BJ (cell line): ENCODE measurements at regions not wholly inside any gene's neighbourhood (a gene's known extent, or its start where the extent isn't known, plus 50 kb on each side); places are given as distances from the start of the nearest gene placed in this dataset.
"Not testable (repeated sequence)": the region's sequence is repeated elsewhere in the genome, so short reads cannot be mapped to it uniquely, and the experiment has no call there.

Experiments used
- CTCF ChIA-PET: fragments of 350-600 bp; formaldehyde crosslinking; extraction: SDS; loops from one replicate; lab custom pipeline; 2021; ENCODE audit warnings: antibody characterized with exemption, inconsistent platforms; lab: Yijun Ruan, JAX
- POLR2A ChIA-PET: fragments of 300-600 bp; sonication (Branson Sonifier 250); formaldehyde crosslinking; extraction: SDS; loops from one replicate; lab custom pipeline; 2021; ENCODE audit warnings: antibody characterized with exemption; lab: Charles Lee
- DNase-seq: peaks from one replicate; pipeline ENCODE4 v3.0.0-alpha.2; 2011; ENCODE audit warnings: low read depth
- H3K27me3 ChIP-seq: 2 replicates; pipeline ENCODE4 v1.6.0; 2011; ENCODE audit warnings: low read length; ENCODE audit not compliant: control insufficient read depth, insufficient read depth
- H3K36me3 ChIP-seq: 2 replicates; pipeline ENCODE4 v1.5.1; 2011; ENCODE audit warnings: low read length; ENCODE audit not compliant: control insufficient read depth, insufficient read depth
- H3K4me3 ChIP-seq: 2 replicates; pipeline ENCODE4 v1.5.1; 2011; ENCODE audit warnings: low read depth, mild to moderate bottlenecking, control low read depth, low read length
- CTCF ChIP-seq: IDR thresholded peaks from 2 replicates; pipeline ENCODE4 v1.5.1; 2011; ENCODE audit warnings: low read depth, mild to moderate bottlenecking, control low read depth, inconsistent platforms, low read length, moderate library complexity; ENCODE audit not compliant: insufficient read depth

- H3K27me3 ChIP-seq, result no peaks in the 10 kb centered on the region
- CTCF ChIA-PET, result interaction anchor here (1.0 to 1.2 kb wide), 2 partner anchors 45 to 236 kb away, joined by 3 read pairs; partner anchors contain the start of gene LRIG2
- H3K4me3 ChIP-seq, result no peak overlapping the region
- POLR2A ChIA-PET, result no interaction called here
- H3K36me3 ChIP-seq, result no peaks in the 10 kb centered on the region
- TF ChIP-seq CTCF, result no peak
- DNase-seq, result no peak
Observed at GRCh38 chr1:112836642-112837041, 119.4 kb downstream of the SLC16A1 start.

GRCh38 chr1:112833806-112834205 lies 118.7 kb upstream of the PPM1J start:
- ChIA-PET CTCF (interaction anchor here (1.0 to 1.2 kb wide), 3 partner anchors 13 to 239 kb away, joined by 3 to 4 read pairs (median 4); partner anchors contain the start of gene LRIG2), POLR2A (no interaction called here)
- no peak for TF ChIP-seq CTCF
- Histone ChIP-seq H3K36me3 (no peaks in the 10 kb centered on the region), H3K4me3 (no peak overlapping the region), H3K27me3 (peaks cover under 1% of the 10 kb centered on the region; the same call in 1 of the 2 replicates)
- no peak for DNase-seq

GRCh38 chr1:112832259-112832658 lies 117.1 kb upstream of the PPM1J start:
- H3K4me3 ChIP-seq, H3K36me3 ChIP-seq, H3K27me3 ChIP-seq, DNase-seq, POLR2A ChIA-PET: not testable (repeated sequence)
- CTCF ChIA-PET, result interaction anchor here (1.4 kb wide), 1 partner anchor 116 kb away, joined by 3 read pairs; no protein-coding TSS in a partner anchor

DNA sequence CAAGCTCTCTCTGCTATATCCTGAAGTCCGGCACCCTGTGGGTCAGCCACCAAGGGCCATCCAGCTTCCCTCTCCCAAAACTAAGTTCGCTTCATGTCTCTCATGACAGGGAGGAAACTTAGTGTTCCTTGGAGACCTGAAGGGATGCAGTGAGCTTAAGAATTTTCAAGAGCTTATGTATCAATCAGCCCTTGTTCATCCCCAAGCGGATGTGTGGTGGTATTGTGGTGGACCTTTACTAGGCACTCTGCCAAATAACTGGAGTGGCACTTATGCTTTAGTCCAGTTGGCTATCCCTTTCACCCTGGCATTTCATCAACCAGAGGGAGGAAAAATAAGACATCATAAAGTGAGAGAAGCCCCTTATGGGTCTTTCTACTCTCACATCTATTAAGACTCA lies 114.6 kb upstream of the PPM1J start:
- CTCF ChIA-PET, result interaction anchor here (1.3 kb wide), 1 partner anchor 21 kb away, joined by 4 read pairs; no protein-coding TSS in a partner anchor
- POLR2A ChIA-PET, H3K36me3 ChIP-seq, H3K4me3 ChIP-seq, DNase-seq, H3K27me3 ChIP-seq: not testable (repeated sequence)

- Histone ChIP-seq H3K4me3 (no peak overlapping the region), H3K27me3 (peaks cover 1% of the 10 kb centered on the region), H3K36me3 (no peaks in the 10 kb centered on the region)
- ChIA-PET POLR2A (no interaction called here), CTCF (no interaction called here)
- no peak for DNase-seq
- no peak for TF ChIP-seq CTCF
Observed at GRCh38 chr1:112828716-112829115, 113.6 kb upstream of the PPM1J start.

DNA sequence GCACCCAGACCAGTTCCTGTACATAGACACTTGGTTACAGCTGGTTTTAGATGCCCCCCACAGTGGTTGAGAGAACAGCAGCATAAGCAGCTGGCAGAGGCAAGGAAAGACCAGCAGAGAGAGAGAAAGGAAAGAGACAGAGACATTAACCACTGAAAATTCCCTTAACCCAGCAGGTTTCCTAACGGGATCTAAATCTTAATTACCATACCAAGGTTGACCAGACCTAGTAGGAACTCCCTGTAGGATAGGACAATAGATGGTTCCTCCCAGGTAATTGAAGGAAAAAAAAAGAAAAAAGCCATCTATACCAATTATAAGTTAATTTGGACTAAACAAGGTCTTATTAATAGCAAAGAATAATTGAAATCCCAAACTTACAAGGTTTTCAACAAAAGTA lies 112.3 kb upstream of the PPM1J start:
- POLR2A ChIA-PET, CTCF ChIA-PET, H3K27me3 ChIP-seq, DNase-seq, H3K4me3 ChIP-seq, H3K36me3 ChIP-seq: not testable (repeated sequence)

- ChIA-PET POLR2A (no interaction called here), CTCF (no interaction called here)
- DNase-seq, result no peak
- TF ChIP-seq CTCF, result no peak
- Histone ChIP-seq H3K27me3 (peaks cover 1% of the 10 kb centered on the region), H3K36me3 (no peaks in the 10 kb centered on the region), H3K4me3 (no peak overlapping the region)
Observed at GRCh38 chr1:112826217-112826944, 111.2 kb upstream of the PPM1J start.

- H3K4me3 ChIP-seq, DNase-seq, CTCF ChIA-PET, H3K36me3 ChIP-seq, H3K27me3 ChIP-seq, POLR2A ChIA-PET: not testable (repeated sequence)
Observed at GRCh38 chr1:112825563-112826216, 110.6 kb upstream of the PPM1J start.

- H3K27me3 ChIP-seq, H3K36me3 ChIP-seq, H3K4me3 ChIP-seq, CTCF ChIA-PET, POLR2A ChIA-PET, DNase-seq: not testable (repeated sequence)
Observed at GRCh38 chr1:112825075-112825474, 109.9 kb upstream of the PPM1J start.
